Activated T-helper 1 cell treated with anti-CD3 and anti-CD28 coated beads, Interleukin-12 subunit alpha, Interleukin-12 subunit beta, Interleukin-2, Interleukin-4 antibody, amounts not matched to agents 30 ng/mL and 10 ng/mL and 1 ng/mL, durations not matched to agents 14 hours and 24 hours and 36 hours (primary cell): ENCODE measurements at regions not wholly inside any gene's neighbourhood (a gene's known extent, or its start where the extent isn't known, plus 50 kb on each side); places are given as distances from the start of the nearest gene placed in this dataset.
"Not testable (repeated sequence)": the region's sequence is repeated elsewhere in the genome, so short reads cannot be mapped to it uniquely, and the experiment has no call there.

ENCODE experiments used
- DNase-seq: peaks from one replicate; pipeline ENCODE4 v3.0.0; 2021; ENCODE audit warnings: low spot score
- H3K27ac Mint-ChIP-seq: one replicate; pipeline ENCODE4 v1.8.0; 2021; ENCODE audit warnings: mild to moderate bottlenecking, mixed read lengths
- H3K27me3 Mint-ChIP-seq: one replicate; pipeline ENCODE4 v1.8.0; 2022; ENCODE audit warnings: mild to moderate bottlenecking, moderate library complexity, mixed read lengths; ENCODE audit not compliant: insufficient read depth
- H3K36me3 Mint-ChIP-seq: one replicate; pipeline ENCODE4 v1.8.0; 2021; ENCODE audit warnings: low read depth, mixed read lengths
- H3K4me1 Mint-ChIP-seq: one replicate; pipeline ENCODE4 v1.8.0; 2021; ENCODE audit warnings: low read depth, mixed read lengths
- H3K4me3 Mint-ChIP-seq: one replicate; pipeline ENCODE4 v1.8.0; 2021; ENCODE audit warnings: mild to moderate bottlenecking, moderate library complexity, mixed read lengths
- H3K9me3 Mint-ChIP-seq: one replicate; pipeline ENCODE4 v1.8.0; 2021; ENCODE audit warnings: mixed read lengths
- intact Hi-C: fragments of 100-400 bp; cut with micrococcal nuclease; formaldehyde crosslinking; loops from one replicate; pipeline ENCODE4 v1.15.1; 2024

- H3K36me3 Mint-ChIP-seq, result no peaks in the 10 kb centered on the region
- H3K27ac Mint-ChIP-seq, result no peak overlapping the region
- H3K4me3 Mint-ChIP-seq, result peak overlapping the region; percentile 81
Observed at GRCh38 chr2:106270471-106270891, 76.4 kb upstream of the UXS1 start.

GRCh38 chr2:106269591-106270291 is 75.6 kb upstream of the UXS1 start:
- no peaks in the 10 kb centered on the region for H3K9me3 Mint-ChIP-seq
- H3K4me1 Mint-ChIP-seq, result peaks cover 20% of the 10 kb centered on the region
- H3K36me3 Mint-ChIP-seq, result no peaks in the 10 kb centered on the region
- intact Hi-C loops, result loop anchor here (1.0 to 10.0 kb wide), 2 partner anchors 7 to 275 kb away; no protein-coding TSS in a partner anchor
- H3K27ac Mint-ChIP-seq, result no peak overlapping the region
- DNase-seq, result peak; percentile 9
- peaks cover 20% of the 10 kb centered on the region for H3K27me3 Mint-ChIP-seq
- H3K4me3 Mint-ChIP-seq, result peak overlapping the region; percentile 81

More at GRCh38 chr2:106270471-106270891, 76.4 kb upstream of the UXS1 start:
- Mint-ChIP-seq H3K27me3 (peaks cover 20% of the 10 kb centered on the region), H3K4me1 (peaks cover 20% of the 10 kb centered on the region), H3K9me3 (no peaks in the 10 kb centered on the region)
- DNase-seq, result no peak
- intact Hi-C loops, result loop anchor here (1.0 to 10.0 kb wide), 2 partner anchors 8 to 274 kb away; no protein-coding TSS in a partner anchor

- DNase-seq, result no peak
- Mint-ChIP-seq H3K36me3 (no peaks in the 10 kb centered on the region), H3K9me3 (no peaks in the 10 kb centered on the region), H3K4me3 (no peak overlapping the region), H3K27ac (no peak overlapping the region), H3K27me3 (peaks cover 20% of the 10 kb centered on the region), H3K4me1 (peaks cover 20% of the 10 kb centered on the region)
- intact Hi-C loops, result no loop called here
Observed at GRCh38 chr2:106267997-106268396, 73.9 kb upstream of the UXS1 start.

- Mint-ChIP-seq H3K27ac (peak overlapping the region; percentile 1), H3K27me3 (peaks cover 2% of the 10 kb centered on the region), H3K36me3 (no peaks in the 10 kb centered on the region), H3K9me3 (no peaks in the 10 kb centered on the region), H3K4me3 (peak overlapping the region; percentile 31), H3K4me1 (no peaks in the 10 kb centered on the region)
- no peak for DNase-seq
- intact Hi-C loops, result loop anchor here (1.0 kb wide), 1 partner anchor 8 kb away; no protein-coding TSS in a partner anchor
Observed at GRCh38 chr2:106261871-106262321, 67.8 kb upstream of the UXS1 start.

- H3K9me3 Mint-ChIP-seq, H3K4me1 Mint-ChIP-seq, DNase-seq, H3K36me3 Mint-ChIP-seq, intact Hi-C loops, H3K27me3 Mint-ChIP-seq, H3K27ac Mint-ChIP-seq, H3K4me3 Mint-ChIP-seq: not testable (repeated sequence)
Observed at GRCh38 chr2:106258859-106259258, 64.8 kb upstream of the UXS1 start.

- H3K9me3 Mint-ChIP-seq, result no peaks in the 10 kb centered on the region
- no peaks in the 10 kb centered on the region for H3K36me3 Mint-ChIP-seq
- DNase-seq, result no peak
Observed at GRCh38 chr2:106257830-106258229, 63.7 kb upstream of the UXS1 start.

GRCh38 chr2:106257135-106257534 is 63.0 kb upstream of the UXS1 start:
- Mint-ChIP-seq H3K4me1 (no peaks in the 10 kb centered on the region), H3K9me3 (no peaks in the 10 kb centered on the region), H3K27ac (no peak overlapping the region), H3K27me3 (peaks cover 6% of the 10 kb centered on the region), H3K4me3 (no peak overlapping the region), H3K36me3 (no peaks in the 10 kb centered on the region)
- DNase-seq, result no peak
- intact Hi-C loops, result no loop called here

More at GRCh38 chr2:106257830-106258229, 63.7 kb upstream of the UXS1 start:
- Mint-ChIP-seq H3K4me1 (no peaks in the 10 kb centered on the region), H3K27me3 (peaks cover 6% of the 10 kb centered on the region), H3K27ac (no peak overlapping the region), H3K4me3 (no peak overlapping the region)
- intact Hi-C loops, result no loop called here

DNA sequence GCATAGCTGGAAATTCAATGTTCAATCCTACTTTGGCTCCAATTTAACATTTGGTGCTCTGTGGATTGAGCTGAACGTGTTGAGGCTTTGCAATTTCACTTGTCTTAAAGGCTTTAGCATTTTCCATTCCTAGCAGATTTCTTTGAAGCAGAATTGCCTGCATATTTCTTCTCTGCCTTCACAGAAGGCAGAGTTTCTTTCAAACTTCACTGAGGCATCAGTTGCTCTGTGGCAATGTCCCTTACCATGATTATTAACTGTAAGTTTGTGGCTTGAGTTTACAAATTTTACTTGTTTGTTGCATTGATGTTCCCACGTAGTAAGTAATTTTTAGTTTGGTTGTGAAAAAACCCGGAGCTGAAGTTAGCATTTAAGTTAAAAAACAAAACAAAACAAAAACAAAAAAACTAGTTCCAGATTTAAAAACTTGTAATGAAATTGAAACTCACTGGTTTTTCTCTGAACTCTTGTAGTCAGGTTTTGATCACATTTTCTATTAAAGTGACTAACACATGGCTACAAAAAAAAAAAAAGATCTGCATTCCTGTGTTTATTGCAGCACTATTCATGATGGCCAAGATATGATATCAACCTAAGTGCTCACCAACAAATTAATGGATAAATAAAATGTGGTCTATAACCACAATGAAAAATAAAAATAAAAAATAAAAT is 55.2 kb upstream of the UXS1 start:
- H3K9me3 Mint-ChIP-seq, H3K36me3 Mint-ChIP-seq, H3K27ac Mint-ChIP-seq, H3K4me3 Mint-ChIP-seq, H3K27me3 Mint-ChIP-seq, DNase-seq: not testable (repeated sequence)
- peaks cover 22% of the 10 kb centered on the region for H3K4me1 Mint-ChIP-seq
- intact Hi-C loops, result loop anchor here (5.0 kb wide), 1 partner anchor 147 kb away; no protein-coding TSS in a partner anchor

- not testable (repeated sequence) for H3K36me3 Mint-ChIP-seq, H3K4me3 Mint-ChIP-seq, H3K27me3 Mint-ChIP-seq, H3K27ac Mint-ChIP-seq, DNase-seq, H3K9me3 Mint-ChIP-seq
- peaks cover 22% of the 10 kb centered on the region for H3K4me1 Mint-ChIP-seq
- intact Hi-C loops, result loop anchor here (5.0 kb wide), 1 partner anchor 146 kb away; no protein-coding TSS in a partner anchor
Observed at GRCh38 chr2:106248548-106249151, 54.5 kb upstream of the UXS1 start.
